C4-2B (cell line): ENCODE measurements at regions not wholly inside any gene's neighbourhood (a gene's known extent, or its start where the extent isn't known, plus 50 kb on each side); places are given as distances from the start of the nearest gene placed in this dataset.

Experiments
- ZFX ChIP-seq: fragments of 450-650 bp; IDR thresholded peaks from 2 replicates; pipeline ENCODE4 v1.6.1; 2017
- TF ChIP-seq, protein P1 (sequence below): fragments of 450-650 bp; conservative IDR thresholded peaks from 2 replicates; pipeline ENCODE4 v1.5.1; 2017; ENCODE audit warnings: mild to moderate bottlenecking

DNA sequence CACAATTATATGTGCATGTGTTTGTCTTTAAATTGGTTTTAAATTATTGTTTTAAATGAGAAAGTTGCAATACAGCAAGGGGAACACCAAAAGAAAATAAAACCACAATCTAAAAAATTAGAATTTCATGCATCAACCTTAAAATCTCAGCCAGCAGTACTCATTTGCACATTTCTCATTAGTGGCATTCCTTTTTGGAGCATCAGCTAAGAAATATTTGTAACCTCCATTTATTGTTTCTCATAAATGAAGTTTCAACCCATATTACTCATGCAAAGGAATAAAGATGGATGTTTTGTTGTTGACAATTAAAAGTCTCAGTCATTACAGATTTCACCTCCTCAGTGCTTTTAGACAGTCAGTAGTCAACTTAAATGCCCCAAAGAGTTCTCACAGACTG, 160.1 kb downstream of the TBX15 start:
- TF ChIP-seq, protein P1, sequence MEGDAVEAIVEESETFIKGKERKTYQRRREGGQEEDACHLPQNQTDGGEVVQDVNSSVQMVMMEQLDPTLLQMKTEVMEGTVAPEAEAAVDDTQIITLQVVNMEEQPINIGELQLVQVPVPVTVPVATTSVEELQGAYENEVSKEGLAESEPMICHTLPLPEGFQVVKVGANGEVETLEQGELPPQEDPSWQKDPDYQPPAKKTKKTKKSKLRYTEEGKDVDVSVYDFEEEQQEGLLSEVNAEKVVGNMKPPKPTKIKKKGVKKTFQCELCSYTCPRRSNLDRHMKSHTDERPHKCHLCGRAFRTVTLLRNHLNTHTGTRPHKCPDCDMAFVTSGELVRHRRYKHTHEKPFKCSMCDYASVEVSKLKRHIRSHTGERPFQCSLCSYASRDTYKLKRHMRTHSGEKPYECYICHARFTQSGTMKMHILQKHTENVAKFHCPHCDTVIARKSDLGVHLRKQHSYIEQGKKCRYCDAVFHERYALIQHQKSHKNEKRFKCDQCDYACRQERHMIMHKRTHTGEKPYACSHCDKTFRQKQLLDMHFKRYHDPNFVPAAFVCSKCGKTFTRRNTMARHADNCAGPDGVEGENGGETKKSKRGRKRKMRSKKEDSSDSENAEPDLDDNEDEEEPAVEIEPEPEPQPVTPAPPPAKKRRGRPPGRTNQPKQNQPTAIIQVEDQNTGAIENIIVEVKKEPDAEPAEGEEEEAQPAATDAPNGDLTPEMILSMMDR: no peak
- TF ChIP-seq ZFX: no peak
